ENCODE measurements at regions not wholly inside any gene's neighbourhood (a gene's known extent, or its start where the extent isn't known, plus 50 kb on each side); places are given as distances from the start of the nearest gene placed in this dataset.
"Not testable (repeated sequence)": the region's sequence is repeated elsewhere in the genome, so short reads cannot be mapped to it uniquely, and the experiment has no call there.

GRCh38 chrX:109886122-109886761 is 116.7 kb upstream of the TMEM164 start:
- no peak overlapping the region for H3K27ac ChIP-seq
- peaks cover 1% of the 10 kb centered on the region for H3K4me1 ChIP-seq (ENCODE audit: insufficient read depth)
- no peak overlapping the region for H3K4me3 ChIP-seq
- H3K36me3 ChIP-seq, result no peaks in the 10 kb centered on the region
- WGBS, 3 donors, result 34 to 41% (median 38%) methylated on average over 4 of the region's 4 CpGs
- H3K9me3 ChIP-seq, result no peaks in the 10 kb centered on the region
- no peak for TF ChIP-seq POLR2A (IDR thresholded peaks at IDR 0.05)
- TF ChIP-seq CTCF (IDR thresholded peaks at IDR 0.05), result peak in 1 of 3 donors; percentile 40
- no peak for TF ChIP-seq EP300 (IDR thresholded peaks at IDR 0.05)
- peak in 1 of 5 donors; percentile 24 for DNase-seq
- intact Hi-C loops (cut with DNase I), result no loop called here
- no peaks in the 10 kb centered on the region for H3K27me3 ChIP-seq

- Histone ChIP-seq H3K27ac (no peak overlapping the region), H3K4me3 (no peak overlapping the region), H3K4me1 (ENCODE audit: insufficient read depth) (peaks cover 1% of the 10 kb centered on the region), H3K27me3 (no peaks in the 10 kb centered on the region), H3K9me3 (no peaks in the 10 kb centered on the region), H3K36me3 (no peaks in the 10 kb centered on the region)
- TF ChIP-seq EP300 (IDR thresholded peaks at IDR 0.05), result no peak
- no peak for TF ChIP-seq CTCF (IDR thresholded peaks at IDR 0.05)
- no peak for TF ChIP-seq POLR2A (IDR thresholded peaks at IDR 0.05)
- DNase-seq, result no peak
- intact Hi-C loops (cut with DNase I), result no loop called here
- 20 to 33% (median 26%) methylated on average over 4 of the region's 4 CpGs for WGBS, 3 donors
These were observed 113.5 kb upstream of the TMEM164 start for GRCh38 chrX:109889289-109890006.

- TF ChIP-seq POLR2A (IDR thresholded peaks at IDR 0.05) (no peak), EP300 (IDR thresholded peaks at IDR 0.05) (no peak), CTCF (IDR thresholded peaks at IDR 0.05) (no peak)
- Histone ChIP-seq H3K36me3 (no peaks in the 10 kb centered on the region), H3K4me3 (no peak overlapping the region), H3K27me3 (no peaks in the 10 kb centered on the region), H3K27ac (no peak overlapping the region), H3K4me1 (ENCODE audit: insufficient read depth) (peaks cover 1% of the 10 kb centered on the region), H3K9me3 (no peaks in the 10 kb centered on the region)
- no peak for DNase-seq
- WGBS, 3 donors, result 69 to 76% (median 71%) methylated on average over 3 of the region's 3 CpGs
- intact Hi-C loops (cut with DNase I), result no loop called here
These were observed 112.6 kb upstream of the TMEM164 start for GRCh38 chrX:109890300-109890699.

GRCh38 chrX:109890910-109891502 is 111.9 kb upstream of the TMEM164 start:
- Histone ChIP-seq H3K27ac (no peak overlapping the region), H3K4me1 (ENCODE audit: insufficient read depth) (peaks cover 1% of the 10 kb centered on the region), H3K9me3 (no peaks in the 10 kb centered on the region), H3K27me3 (no peaks in the 10 kb centered on the region), H3K4me3 (no peak overlapping the region), H3K36me3 (no peaks in the 10 kb centered on the region)
- intact Hi-C loops (cut with DNase I), result no loop called here
- 25 to 28% (median 26%) methylated on average over 7 of the region's 7 CpGs for whole genome bisulfite sequencing, 3 donors
- peak; percentile 24 to 60 (median 52) for DNase-seq
- TF ChIP-seq EP300 (IDR thresholded peaks at IDR 0.05) (no peak), CTCF (IDR thresholded peaks at IDR 0.05) (peak; percentile 41 to 50 (median 41)), POLR2A (IDR thresholded peaks at IDR 0.05) (no peak)

- H3K27ac ChIP-seq; H3K4me1 ChIP-seq (ENCODE audit: insufficient read depth); H3K9me3 ChIP-seq; intact Hi-C loops (cut with DNase I); H3K4me3 ChIP-seq; H3K27me3 ChIP-seq; DNase-seq; H3K36me3 ChIP-seq: not testable (repeated sequence)
- 100% methylated on average over 1 of the region's 1 CpG; no CpG with 5 or more reads in 1 of the 3 donors for WGBS, 3 donors
These were observed 106.9 kb upstream of the TMEM164 start for GRCh38 chrX:109896024-109896423.

Measured in ovary (tissue), 7 donors.